ENCODE measurements at regions not wholly inside any gene's neighbourhood (a gene's known extent, or its start where the extent isn't known, plus 50 kb on each side); places are given as distances from the start of the nearest gene placed in this dataset.

- Histone ChIP-seq H2BK120ac (replicated peaks; ENCODE audit: low read depth, low read length) (no peak overlapping the region), H3K4me3 (ENCODE audit: extremely low read depth in 1 of 4, insufficient read depth in 2 of 4, low read depth in 3 of 4, low read length in 4 of 4) (no peak overlapping the region)
- POLR2A ChIA-PET (ENCODE audit: partially characterized antibody), result no interaction called here
- TF ChIP-seq SAP30 (IDR thresholded peaks at IDR 0.05; ENCODE audit: insufficient read depth, insufficient replicate concordance, low read length) (no peak), SP4 (IDR thresholded peaks at IDR 0.05; ENCODE audit: low read length) (no peak), CTBP2 (IDR thresholded peaks at IDR 0.05; ENCODE audit: borderline replicate concordance, insufficient read depth, insufficient read length, low read length) (no peak), POU5F1 (IDR thresholded peaks at IDR 0.05; ENCODE audit: low read depth, low read length) (no peak), SIN3A (conservative IDR thresholded peaks at IDR 0.05 in 1 of 2, IDR thresholded peaks at IDR 0.05 in 1 of 2; ENCODE audit: low read depth in 1 of 2, low read length in 2 of 2) (no peak)
These were observed 72.4 kb upstream of the SGO1 start for GRCh38 chr3:20258371-20258770.

More at GRCh38 chr3:20258371-20258770, 72.4 kb upstream of the SGO1 start:
- Histone ChIP-seq H4K5ac (ENCODE audit: insufficient read length, low read depth, low read length) (no peak overlapping the region), H2AK5ac (ENCODE audit: low read depth, low read length) (no peak overlapping the region), H3K23ac (ENCODE audit: insufficient read length) (no peak overlapping the region), H3K23me2 (ENCODE audit: low read depth, low read length) (no peaks in the 10 kb centered on the region), H4K91ac (replicated peaks; ENCODE audit: insufficient read length, low read length) (no peak overlapping the region), H3K56ac (replicated peaks; ENCODE audit: insufficient read length, low read depth, low read length) (no peak overlapping the region), H2BK5ac (ENCODE audit: low read depth, low read length) (no peak overlapping the region), H2AFZ (ENCODE audit: low read length) (no peak overlapping the region), H3K18ac (ENCODE audit: extremely low read depth, low read length) (no peak overlapping the region), H3K9me3 (ENCODE audit: insufficient read depth in 2 of 2, low read depth in 1 of 2, low read length in 1 of 2) (no peaks in the 10 kb centered on the region; a peak in 1 of 4 replicates), H3K27me3 (replicated peaks in 1 of 4; ENCODE audit: control insufficient read depth in 3 of 4, extremely low read depth in 1 of 4, insufficient read depth in 3 of 4, low read length in 3 of 4) (no peaks in the 10 kb centered on the region), H3K36me3 (ENCODE audit: control insufficient read depth in 2 of 4, insufficient read depth in 4 of 4, low read length in 3 of 4) (no peaks in the 10 kb centered on the region), H3K14ac (ENCODE audit: insufficient read length) (no peak overlapping the region), H2BK12ac (ENCODE audit: low read depth, low read length) (no peak overlapping the region), H2BK20ac (ENCODE audit: low read length) (no peak overlapping the region), H3K79me1 (ENCODE audit: low read depth, low read length) (no peaks in the 10 kb centered on the region), H3K4me1 (replicated peaks in 1 of 4; ENCODE audit: control insufficient read depth in 3 of 4, insufficient read depth in 4 of 4, low read length in 3 of 4) (no peaks in the 10 kb centered on the region), H3K4me2 (ENCODE audit: insufficient read depth in 1 of 2, low read depth in 2 of 2, low read length in 2 of 2) (no peak overlapping the region), H3K9ac (replicated peaks in 1 of 4; ENCODE audit: extremely low read depth in 1 of 4, low read depth in 3 of 4, low read length in 3 of 4) (no peak overlapping the region), H3K27ac (ENCODE audit: low read depth, low read length) (no peak overlapping the region), H4K20me1 (replicated peaks in 1 of 2; ENCODE audit: control insufficient read depth in 1 of 2, insufficient read depth in 2 of 2, low read length in 2 of 2) (no peaks in the 10 kb centered on the region), H2BK15ac (ENCODE audit: low read length) (no peak overlapping the region), H3K4ac (replicated peaks; ENCODE audit: insufficient read length, low read depth, low read length) (no peak overlapping the region), H4K8ac (ENCODE audit: extremely low read depth, insufficient read depth, low read length) (no peak overlapping the region), H3K79me2 (ENCODE audit: control insufficient read depth in 1 of 2, insufficient read depth in 2 of 2, low read length in 2 of 2) (no peaks in the 10 kb centered on the region)
- DNase-seq (ENCODE audit: low read depth in 1 of 2, low spot score in 2 of 2) (no peak), FAIRE-seq (no peak)
- 94% methylated on average over 1 of the region's 1 CpG; no CpG with 5 or more reads in 1 of the 2 experiments for WGBS, 2 experiments (ENCODE audit: extremely low coverage in 1 of 2, insufficient coverage in 1 of 2, insufficient read length in 1 of 2, insufficient replicate concordance in 2 of 2, low coverage in 1 of 2, low lambda C conversion rate in 2 of 2, missing lambda C conversion rate in 1 of 2)
- CTCF ChIA-PET (ENCODE audit: partially characterized antibody), result no interaction called here
